GM21576 (cell line): ENCODE measurements at regions not wholly inside any gene's neighbourhood (a gene's known extent, or its start where the extent isn't known, plus 50 kb on each side); places are given as distances from the start of the nearest gene placed in this dataset.

Experiments used
- ATAC-seq: cut with Tn5 transposase; IDR thresholded peaks from one replicate; pipeline ENCODE4 v1.9.1; 2021; ENCODE audit warnings: mild to moderate bottlenecking, moderate library complexity; ENCODE audit not compliant: unreplicated experiment

DNA sequence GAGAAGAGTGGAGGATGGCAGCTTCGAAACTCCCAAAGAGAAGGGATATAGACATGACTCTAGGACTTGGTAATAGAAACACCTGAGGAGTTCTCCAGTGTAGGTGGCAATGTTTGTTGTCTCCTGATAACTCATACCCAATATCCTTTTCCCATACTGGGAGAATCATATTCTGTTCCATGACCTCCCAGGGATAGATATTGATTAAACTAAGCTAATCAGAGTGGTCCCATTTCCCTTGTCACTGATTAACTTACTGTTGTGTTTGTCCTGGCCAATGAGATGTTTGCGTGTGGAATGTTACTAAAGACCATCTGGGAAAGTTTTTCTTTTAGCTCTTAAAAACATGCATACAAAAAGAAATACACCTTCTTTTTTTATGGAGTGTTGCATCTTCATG is 85.6 kb downstream of the RPL22L1 start:
- ATAC-seq, result no peak

DNA sequence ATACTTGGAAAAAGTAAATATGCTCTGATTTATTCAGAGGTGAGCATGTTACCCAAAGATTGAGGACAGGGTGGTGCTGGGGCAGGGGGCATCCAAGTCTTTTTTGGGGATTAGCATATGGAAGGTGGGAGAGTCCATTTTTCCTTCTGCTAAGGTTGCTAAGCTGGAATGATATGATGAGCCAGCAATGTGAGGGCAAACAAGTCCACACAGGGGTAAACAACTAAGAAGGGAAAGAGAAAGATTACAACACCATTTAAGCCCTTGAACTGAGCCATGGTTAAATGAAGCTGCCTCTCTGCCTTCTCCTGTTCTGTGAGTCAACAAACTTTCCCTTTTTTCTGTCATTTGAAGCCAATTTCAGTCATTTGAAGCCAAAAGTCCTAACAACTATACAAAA is 89.0 kb downstream of the RPL22L1 start:
- no peak for ATAC-seq

DNA sequence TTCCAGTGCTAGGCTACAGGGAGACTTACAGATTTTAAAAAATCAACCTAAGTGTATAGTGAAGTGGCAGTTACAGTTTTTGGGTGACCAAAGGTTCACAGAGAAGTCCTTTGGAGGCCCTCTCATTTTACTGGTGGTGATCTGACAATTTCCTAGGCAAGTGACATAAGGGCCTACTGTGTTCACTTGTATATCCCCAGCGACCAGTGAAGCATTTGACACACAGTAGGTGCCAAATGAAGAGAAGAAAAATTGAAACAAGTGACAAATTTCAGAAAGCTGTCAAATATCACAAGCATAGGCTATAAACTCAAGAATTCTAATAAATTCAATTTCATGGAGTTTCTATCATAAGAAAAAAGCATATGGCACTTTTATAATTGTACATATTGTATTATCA is 89.5 kb downstream of the RPL22L1 start:
- no peak for ATAC-seq

DNA sequence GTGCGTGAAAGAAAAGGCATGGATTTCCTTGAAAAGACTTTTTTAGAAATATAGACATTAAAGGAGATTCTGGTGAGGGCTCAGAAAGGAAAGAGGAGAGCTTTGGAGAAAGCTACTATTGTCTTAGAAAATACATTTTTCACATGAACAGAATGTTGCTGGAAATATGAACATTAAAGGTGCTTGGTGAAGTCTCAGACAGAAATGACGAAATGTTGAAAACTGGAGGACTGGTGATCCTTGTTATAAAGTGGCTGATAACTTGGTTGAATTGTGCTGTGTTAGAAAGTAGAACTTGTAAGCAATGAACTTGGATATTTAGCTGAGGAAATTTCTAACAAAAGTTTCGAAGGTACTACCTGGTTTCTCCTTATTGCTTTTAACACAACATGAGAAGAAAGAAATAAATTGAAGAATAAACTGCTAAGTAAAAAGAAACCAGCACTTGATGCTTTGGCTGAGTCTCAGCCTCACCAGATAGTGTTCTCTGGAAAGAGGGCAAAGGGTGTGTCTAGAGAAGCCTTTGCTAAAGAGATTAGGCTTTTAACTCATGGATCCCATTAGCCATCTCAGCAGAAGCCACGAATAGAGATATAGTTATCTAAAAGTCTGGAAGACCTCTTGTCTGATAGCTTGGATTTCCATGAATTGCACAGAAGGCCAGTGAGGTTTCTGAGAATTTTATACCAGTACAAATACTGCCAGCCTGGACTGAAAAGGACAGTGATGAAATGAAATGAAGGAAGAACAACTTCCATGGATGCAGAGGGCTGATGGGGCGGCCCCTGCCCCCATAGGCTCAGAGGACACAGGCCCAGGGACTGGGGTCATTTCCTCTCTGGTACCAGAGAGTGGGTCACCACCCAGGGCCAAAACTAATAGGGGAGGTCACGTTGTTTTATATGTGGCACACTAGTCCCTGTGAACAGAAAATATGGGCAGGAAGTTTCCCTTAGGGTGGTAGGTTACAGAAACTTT is 91.5 kb downstream of the RPL22L1 start:
- ATAC-seq, result no peak

DNA sequence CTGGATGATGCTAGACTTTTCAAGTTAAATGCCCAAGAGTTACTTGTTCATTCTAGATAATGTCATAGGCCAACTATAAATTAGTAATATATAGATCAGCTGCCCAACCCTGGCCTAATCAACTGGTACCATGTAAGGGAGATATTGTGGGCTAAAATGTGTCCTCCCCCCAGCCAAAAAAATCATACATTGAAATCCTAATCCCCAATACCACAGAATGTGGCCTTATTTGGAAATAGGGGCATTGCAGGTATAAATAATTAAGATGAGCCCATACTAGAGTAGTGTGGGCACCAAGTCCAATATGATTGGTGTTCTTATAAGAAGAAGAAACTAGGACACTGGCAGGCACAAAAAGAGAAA is 92.5 kb downstream of the RPL22L1 start:
- ATAC-seq, result no peak

DNA sequence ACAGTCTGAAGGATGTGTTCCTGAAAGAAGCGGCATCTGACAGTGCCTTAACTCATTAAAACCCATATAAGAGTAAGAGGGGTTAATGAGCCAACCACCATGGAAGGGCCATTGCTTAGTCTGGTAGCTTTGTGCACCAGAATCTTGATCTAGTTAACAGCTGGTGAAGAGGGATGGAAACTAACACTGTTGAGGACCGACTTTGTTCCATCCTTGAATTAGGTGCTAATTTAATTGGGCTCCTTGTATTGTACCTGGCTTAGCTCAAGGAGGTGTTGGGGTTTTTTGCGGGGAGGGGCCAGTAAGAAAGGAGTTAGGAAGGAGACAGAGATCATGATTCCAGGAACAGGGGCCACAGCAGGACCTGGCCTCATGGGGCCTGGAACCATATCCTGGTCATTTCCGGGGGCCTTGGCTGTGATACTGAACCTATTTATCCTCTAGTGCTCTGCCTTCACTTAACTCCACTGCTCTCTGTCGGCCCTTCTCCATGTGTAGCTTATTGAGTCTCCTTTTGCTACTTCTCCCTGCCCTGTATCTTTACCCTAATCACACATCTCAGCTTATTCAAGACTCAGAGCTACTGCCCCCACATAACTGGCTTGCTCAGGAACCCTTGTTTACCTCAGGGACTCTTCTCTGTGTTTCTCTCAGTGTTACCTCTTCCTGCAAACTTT is 93.0 kb downstream of the RPL22L1 start:
- no peak for ATAC-seq

DNA sequence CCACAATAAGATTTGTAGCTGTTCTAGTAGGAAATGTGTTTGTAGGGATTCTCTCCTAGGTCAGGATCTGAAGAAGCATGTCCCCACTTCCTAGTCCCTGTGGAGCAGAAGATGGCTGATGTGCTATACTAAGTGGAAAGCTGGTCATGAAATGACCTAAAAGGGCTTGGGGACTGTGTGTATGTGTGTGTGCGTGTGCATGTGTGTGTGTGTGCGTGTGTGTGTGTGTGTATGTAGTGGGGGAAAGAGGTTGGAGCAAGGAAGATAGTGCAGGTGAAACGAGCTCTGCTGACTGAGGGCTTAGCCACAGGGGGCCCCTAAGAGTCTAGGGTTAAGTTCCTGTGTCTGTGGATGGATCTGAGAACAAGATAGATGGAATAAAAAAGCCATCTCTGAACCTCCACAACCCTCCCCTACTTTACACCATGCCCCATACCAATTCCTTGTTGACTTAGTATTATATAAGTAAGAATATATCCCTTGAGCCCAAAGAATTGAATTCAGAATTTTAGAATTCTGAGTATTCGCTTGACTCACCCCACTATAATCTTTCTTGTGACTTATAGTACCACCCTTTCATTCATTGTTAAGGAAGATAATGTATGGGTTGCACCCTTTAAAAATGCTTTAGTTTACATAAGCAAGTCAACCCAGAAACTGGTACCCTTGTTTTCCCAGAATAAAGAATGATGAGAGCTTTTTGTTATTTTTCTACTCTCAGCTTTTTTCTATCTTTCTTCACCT is 96.1 kb downstream of the RPL22L1 start:
- no peak for ATAC-seq

DNA sequence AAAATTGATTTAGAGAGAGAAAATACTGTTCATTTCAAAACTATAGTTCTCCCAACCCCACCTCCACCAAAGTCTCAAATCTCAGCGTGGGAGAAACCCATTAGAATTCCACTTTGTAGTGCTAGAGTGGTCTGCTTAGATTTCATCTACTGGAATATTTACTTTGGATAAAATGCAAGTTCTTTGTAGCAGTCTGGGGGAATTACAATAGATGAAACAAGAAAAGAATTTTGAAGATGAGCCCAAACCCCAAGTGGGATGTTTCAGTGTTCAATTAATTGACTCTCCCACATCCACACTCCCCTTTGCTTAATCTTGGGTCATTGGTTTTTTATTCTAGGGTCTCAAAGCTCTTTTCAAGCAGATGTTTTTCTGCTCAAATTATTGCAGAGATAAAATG is 97.8 kb downstream of the RPL22L1 start:
- ATAC-seq, result no peak

DNA sequence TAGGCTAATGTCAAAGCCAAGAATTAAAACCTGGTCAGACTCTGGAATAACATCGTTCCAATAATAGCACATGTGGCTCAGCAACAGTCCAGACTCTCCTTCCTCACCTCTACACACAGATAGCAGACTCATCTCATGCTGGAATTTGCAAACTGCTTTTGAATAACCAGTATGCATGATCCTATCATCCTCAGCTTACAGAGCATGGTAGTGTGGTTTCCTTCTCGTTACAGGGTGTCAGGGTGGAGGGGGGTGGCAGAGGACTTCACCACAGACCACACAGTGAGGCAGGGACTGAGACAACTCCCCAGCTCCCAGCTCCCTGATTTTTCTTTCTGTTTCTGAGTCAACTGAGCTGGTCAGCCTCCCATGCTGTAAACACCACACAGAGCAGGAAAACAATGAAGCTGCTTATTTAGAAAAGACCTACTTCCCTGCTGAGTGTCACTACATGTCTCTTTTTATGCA is 101.6 kb downstream of the RPL22L1 start:
- no peak for ATAC-seq

DNA sequence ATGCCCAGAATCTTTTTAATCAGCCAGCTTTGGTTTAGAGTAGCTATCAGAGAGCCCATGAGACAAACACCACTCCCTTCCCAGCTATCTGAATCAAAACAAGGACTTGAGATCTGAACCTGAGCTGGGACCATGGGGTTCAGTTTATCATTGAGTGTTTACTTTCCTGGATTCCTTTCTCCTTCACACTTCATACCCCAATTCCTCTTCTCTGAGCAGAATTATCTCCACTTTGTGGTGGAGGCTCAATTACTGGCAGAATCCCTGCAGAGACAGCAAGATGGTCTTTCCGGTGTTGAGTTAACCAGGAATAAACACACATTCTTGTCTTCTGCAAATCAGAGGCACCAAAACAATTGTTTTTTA is 102.4 kb downstream of the RPL22L1 start:
- no peak for ATAC-seq

DNA sequence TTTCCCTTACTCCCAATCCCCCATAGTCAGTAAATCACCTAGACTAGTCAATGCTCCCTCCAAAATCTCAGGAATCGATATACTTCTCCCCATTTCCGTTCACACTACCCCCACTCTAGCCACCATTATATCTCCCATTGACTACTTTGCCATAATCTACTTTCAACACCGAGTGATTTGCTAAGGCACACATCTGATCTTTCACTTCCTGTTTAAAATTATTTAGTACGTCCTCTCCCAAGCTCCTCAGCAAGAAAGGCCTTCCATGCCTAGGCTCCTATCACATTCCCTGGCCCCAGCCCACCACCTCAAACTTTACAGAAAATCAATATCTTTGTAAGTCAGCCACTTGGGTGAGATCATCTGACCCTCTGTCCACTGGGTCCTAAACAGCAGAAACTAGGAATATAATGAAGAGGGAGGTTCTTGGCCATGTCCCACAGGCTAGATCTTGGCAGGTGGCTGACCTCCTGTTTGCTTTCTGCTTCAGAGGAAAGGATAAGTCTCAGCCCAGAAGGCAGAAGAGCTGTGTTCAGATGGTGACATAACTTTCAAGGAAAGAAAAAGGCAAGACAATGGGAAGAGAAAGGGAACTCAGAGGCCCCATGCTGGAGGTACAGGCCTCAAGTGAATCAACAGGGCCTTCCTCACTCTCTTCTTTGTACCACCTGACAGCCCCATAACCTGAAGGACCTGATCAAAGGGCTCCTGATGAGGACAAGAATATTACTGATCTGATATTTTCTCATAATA is 103.0 kb downstream of the RPL22L1 start:
- ATAC-seq, result no peak

DNA sequence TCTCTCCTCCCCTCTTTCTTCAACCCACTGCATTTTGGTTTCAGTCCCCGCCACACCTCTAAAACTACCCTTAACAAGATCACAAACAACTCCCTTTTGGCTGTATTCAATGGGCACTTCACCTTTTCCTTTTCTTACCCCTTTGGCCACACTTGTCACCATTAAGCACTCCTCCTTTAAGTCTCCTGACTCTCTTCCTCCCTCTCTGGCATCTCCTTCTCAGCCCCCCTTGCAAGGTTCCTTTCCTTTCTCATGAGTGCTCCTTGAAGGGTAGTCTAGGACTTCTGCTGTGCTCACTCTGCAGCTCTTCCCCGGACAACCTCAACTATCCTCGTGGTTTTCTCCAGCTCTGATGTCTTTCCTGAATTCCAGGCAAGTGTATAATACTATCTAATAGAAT is 103.7 kb downstream of the RPL22L1 start:
- no peak for ATAC-seq

DNA sequence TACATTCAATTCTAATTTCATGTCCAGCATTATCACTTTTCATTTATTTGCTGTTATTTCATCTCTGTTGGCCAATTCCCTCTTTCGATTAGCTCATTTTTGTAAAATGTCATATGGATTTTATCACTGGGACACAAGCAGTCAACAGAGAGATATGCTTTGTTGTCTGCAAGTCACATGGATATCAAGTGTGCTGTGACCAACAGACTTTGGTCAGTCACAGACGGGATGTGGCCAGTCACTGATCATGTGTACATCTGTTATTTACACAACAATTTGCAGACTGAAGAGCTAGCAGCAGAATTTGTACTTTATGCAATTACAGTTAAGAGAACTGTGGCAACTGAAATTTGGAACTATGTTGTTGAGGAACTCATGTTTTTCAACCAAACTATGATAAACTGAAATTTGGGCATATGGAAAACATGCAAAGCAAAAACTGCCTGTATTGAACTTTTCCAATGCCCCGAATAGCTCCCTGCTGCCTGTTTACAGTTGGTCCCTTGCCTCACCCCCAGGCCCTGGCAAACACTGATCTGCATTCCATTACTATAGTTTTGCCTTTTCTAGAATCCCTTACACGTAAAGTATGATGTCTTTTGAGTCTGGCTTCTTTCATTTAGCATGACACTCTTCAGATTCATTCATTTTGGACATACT is 104.4 kb downstream of the RPL22L1 start:
- ATAC-seq, result no peak

DNA sequence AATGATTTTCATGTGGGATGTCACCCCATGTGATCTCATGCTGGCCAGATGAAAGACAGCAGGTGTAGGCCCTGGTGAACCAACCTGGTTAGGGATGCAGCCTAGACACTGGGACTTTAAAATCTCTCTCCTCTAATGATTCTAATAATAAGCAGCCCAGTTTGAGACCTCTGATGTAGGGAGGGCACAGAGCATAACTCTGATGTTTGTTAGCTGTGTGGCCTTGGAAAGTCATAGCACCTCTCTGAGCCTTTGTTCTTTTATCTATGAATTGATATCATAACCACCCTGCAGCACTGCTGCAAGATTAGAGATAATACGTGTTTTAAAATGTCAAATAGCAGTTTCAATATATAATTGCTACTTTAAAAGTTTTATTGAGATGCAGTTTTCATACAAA is 106.0 kb downstream of the RPL22L1 start:
- no peak for ATAC-seq

DNA sequence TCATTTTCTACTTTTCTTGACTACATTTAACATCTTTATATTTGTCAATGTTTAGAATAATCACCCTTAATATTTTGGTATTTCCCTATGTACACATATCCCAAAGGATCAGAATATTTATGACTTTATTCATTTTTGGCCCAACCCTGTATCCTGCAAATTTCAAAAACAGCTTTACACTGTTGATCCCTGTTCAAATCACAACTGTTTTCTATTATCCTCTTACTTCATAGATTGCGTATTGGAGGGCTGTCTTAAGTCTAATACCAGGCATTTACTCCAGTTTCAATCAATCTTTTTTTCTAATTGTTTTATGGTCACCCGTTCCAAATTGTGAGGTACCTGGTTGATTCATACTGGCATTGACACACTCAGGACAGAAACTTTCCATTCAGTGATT is 107.9 kb downstream of the RPL22L1 start:
- no peak for ATAC-seq

DNA sequence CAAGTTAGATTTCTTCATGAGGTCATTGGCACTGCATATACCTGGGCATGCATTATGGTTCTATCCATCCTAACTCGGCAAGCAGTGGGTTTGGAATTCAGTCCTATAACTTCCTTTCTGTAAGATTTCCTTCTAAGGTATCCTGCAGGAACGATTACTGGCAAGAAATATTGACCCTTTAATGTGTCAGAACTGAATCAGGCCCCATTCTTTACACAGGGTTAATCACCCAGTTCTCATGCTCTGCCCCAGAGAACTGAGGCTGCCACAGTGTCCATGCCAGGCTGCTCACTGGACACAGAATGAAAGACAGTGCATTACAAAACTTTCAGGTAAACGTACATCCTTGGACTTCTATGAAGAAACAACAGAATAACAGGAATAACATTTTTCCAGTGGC is 108.9 kb downstream of the RPL22L1 start:
- no peak for ATAC-seq

DNA sequence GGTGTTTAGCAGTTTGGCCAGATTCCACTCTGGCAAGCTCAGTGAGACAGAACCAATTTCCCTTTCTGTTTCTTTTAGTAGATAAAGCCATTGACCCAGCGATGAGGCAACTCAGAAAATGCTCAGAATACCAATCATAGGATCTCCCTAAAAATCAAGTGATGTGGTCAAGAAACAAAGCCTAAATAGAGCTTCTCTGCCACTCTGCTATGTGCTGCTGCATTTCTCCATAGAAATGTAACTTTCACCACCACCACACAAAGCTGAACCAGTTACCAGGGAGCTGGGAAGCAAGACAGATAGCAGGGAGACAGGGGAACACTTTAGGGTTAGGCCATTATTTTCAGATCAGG is 109.8 kb downstream of the RPL22L1 start:
- ATAC-seq, result no peak

DNA sequence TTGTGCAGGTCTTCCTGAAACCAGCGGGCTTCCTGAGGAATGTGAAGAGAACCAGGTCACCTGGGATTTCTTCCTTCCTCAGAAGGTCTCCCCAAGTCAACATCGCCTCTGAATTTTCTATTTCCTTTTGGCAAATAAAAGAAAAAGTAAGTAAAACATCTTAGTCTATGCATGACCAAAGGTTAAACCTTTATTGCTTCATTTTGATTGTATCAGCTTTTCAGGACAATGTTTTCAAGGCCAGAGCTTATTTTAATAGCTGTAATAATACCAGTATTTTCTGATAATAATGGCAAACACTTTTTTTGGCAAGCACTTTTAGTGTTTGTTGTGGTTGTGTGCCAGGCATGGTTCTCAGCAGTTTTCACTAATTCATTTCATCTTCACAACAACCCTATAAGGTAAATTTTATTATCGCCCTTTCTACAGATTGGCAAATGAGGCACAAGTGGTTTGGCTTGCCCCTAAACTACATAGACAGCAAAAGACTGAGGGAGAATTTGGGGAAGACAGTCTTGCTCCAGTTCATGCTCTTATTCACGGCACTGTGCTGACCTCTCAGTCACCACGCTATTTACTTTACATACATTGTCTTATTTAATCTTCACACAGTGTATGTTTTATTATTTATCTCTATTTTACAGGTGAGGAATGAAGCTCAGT is 110.4 kb downstream of the RPL22L1 start:
- ATAC-seq, result no peak

DNA sequence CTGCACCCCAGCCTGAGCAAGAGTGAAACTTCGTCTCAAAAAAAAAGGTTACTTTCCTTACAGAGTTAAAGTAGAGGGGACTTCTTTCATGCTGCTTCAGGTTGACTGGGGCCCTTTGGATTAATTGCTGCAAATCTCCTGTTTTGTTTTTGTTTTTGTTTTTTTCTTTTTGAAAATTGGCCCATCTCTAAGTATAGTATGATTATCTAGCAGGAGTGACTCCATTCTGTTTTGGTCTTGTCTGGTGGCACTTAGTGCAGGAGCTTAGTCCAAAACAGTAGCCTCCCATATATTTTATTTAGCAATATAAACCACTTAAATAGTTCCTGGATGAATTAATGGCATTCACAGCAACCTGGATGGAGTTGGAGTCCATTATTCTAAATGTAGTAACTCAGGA is 113.0 kb downstream of the RPL22L1 start:
- no peak for ATAC-seq

DNA sequence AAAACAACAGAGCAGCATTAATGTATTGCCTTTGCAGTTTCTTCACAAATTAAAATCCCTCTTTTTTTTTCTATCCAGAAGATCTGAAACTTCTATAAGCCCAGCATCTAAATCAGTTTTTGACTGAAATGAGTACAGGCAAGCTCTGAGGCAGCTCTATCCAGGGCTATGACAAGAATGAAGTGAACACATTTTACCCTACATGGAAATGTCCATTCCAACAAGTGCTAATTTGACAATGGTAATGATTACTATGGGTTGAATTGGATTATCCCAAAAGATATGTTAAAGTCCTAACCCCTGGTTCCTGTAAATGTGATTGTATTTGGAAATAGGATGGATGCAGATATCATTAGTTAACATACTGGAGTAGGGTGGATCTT is 115.7 kb downstream of the RPL22L1 start:
- no peak for ATAC-seq
